ENCODE measurements at regions not wholly inside any gene's neighbourhood (a gene's known extent, or its start where the extent isn't known, plus 50 kb on each side); places are given as distances from the start of the nearest gene placed in this dataset.

GRCh38 chr14:71384007-71384845 is 477.0 kb downstream of the PCNX1 start:
- H3K27ac ChIP-seq: no peak overlapping the region
- TF ChIP-seq CTCF (conservative IDR thresholded peaks at IDR 0.05): no peak

DNA sequence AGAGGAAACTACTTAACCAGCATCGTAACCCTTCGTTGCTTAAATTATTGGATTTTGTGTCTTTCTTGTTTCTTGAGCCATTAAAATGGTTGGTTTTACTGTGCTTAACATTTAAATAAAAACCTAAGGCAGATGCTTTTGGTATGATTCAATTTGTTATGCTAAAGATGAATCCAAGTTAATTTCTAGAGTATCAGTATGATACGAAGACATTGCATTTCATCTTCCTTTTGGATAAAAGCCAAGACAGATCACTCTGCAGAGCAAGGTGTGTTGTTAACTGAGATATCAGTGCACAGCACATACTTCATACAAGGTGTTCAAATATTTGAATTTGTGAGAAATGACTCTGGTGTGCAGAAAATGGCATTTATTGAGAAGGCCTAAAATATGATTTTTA is 480.5 kb downstream of the PCNX1 start:
- no peak for TF ChIP-seq CTCF (conservative IDR thresholded peaks at IDR 0.05)
- no peak overlapping the region for H3K27ac ChIP-seq

- H3K27ac ChIP-seq: no peak overlapping the region
These were observed 481.1 kb downstream of the PCNX1 start for GRCh38 chr14:71388336-71388735.

DNA sequence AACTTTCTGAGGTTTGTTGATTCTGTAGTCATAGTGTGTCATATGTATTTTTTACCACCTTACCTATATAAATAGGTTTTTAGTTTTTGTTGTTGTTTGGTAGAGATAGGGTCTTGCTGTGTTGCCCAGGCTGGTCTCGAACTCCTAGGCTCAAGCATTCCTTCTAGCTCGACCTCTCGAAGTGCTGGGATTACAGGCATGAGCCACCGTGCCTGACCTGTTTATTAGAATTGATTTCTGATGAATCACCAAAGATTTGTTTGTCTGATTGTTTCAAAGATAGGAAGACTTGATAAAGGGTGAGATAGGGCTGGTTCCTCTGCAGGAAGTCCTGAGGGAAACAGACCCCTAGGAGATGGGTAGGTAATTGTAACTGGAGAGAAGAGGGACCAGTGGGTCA is 481.6 kb downstream of the PCNX1 start:
- TF ChIP-seq CTCF (conservative IDR thresholded peaks at IDR 0.05): no peak
- no peak overlapping the region for H3K27ac ChIP-seq

More at GRCh38 chr14:71388336-71388735, 481.1 kb downstream of the PCNX1 start:
- no peak for TF ChIP-seq CTCF (conservative IDR thresholded peaks at IDR 0.05)

- H3K27ac ChIP-seq: no peak overlapping the region
- no peak for TF ChIP-seq CTCF (conservative IDR thresholded peaks at IDR 0.05)
These were observed 487.1 kb downstream of the PCNX1 start for GRCh38 chr14:71394386-71394785.

GRCh38 chr14:71395151-71395604 is 487.9 kb downstream of the PCNX1 start:
- H3K27ac ChIP-seq: no peak overlapping the region
- no peak for TF ChIP-seq CTCF (conservative IDR thresholded peaks at IDR 0.05)

DNA sequence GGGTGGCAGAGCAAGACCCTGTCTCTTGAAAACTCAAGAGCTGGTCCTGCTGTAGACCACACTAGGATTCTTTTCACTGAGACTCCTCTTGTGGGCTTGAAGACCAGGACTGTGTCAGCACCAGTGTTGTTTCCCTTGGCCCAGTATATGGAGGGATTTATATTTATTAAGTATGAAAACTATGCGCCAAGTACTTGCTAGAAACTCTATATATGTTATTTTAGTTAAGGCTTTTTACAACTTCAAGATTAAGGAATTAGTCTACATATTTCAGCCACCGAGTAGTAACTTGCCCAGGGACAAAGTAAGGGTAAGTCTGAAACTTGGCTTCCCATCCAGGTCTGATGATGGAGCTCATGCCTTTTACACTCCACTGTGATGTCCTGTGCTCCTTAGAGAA is 488.4 kb downstream of the PCNX1 start:
- H3K27ac ChIP-seq: no peak overlapping the region

More for the DNA sequence above, 488.4 kb downstream of the PCNX1 start:
- TF ChIP-seq CTCF (conservative IDR thresholded peaks at IDR 0.05): no peak
